VCaP (cell line): ENCODE measurements at regions not wholly inside any gene's neighbourhood (a gene's known extent, or its start where the extent isn't known, plus 50 kb on each side); places are given as distances from the start of the nearest gene placed in this dataset.

Source experiments
- H3K27ac ChIP-seq: fragments of 450-650 bp; 2 replicates; pipeline ENCODE4 v1.5.1; 2017
- CTCF ChIP-seq: fragments of 450-650 bp; conservative IDR thresholded peaks from 2 replicates; pipeline ENCODE4 v1.5.1; 2017; ENCODE audit warnings: mild to moderate bottlenecking, moderate library complexity

- peak; percentile 96 for TF ChIP-seq CTCF
These were observed 275.3 kb downstream of the UACA start for GRCh38 chr15:70488002-70488605.

GRCh38 chr15:70487387-70487740 is 276.0 kb downstream of the UACA start:
- TF ChIP-seq CTCF, result no peak
- H3K27ac ChIP-seq, result no peak overlapping the region

More at GRCh38 chr15:70488002-70488605, 275.3 kb downstream of the UACA start:
- no peak overlapping the region for H3K27ac ChIP-seq

- no peak for TF ChIP-seq CTCF
- H3K27ac ChIP-seq, result no peak overlapping the region
These were observed 276.6 kb downstream of the UACA start for GRCh38 chr15:70486451-70487386.

- no peak for TF ChIP-seq CTCF
- H3K27ac ChIP-seq, result no peak overlapping the region
These were observed 277.3 kb downstream of the UACA start for GRCh38 chr15:70486012-70486411.

- TF ChIP-seq CTCF, result no peak
- H3K27ac ChIP-seq, result no peak overlapping the region
These were observed 278.4 kb downstream of the UACA start for GRCh38 chr15:70484993-70485392.

GRCh38 chr15:70483513-70483912 is 279.8 kb downstream of the UACA start:
- TF ChIP-seq CTCF, result no peak
- no peak overlapping the region for H3K27ac ChIP-seq

GRCh38 chr15:70480196-70480856 is 283.0 kb downstream of the UACA start:
- no peak overlapping the region for H3K27ac ChIP-seq
- TF ChIP-seq CTCF, result no peak
